Mucosa of descending colon (tissue), 3 donors: ENCODE measurements at regions not wholly inside any gene's neighbourhood (a gene's known extent, or its start where the extent isn't known, plus 50 kb on each side); places are given as distances from the start of the nearest gene placed in this dataset.
"Not testable (repeated sequence)": the region's sequence is repeated elsewhere in the genome, so short reads cannot be mapped to it uniquely, and the experiment has no call there.

Experiments used
- ATAC-seq: fragments of 200-7000 bp; cut with Tn5 transposase; one replicate; pipeline ENCODE4 v1.9.1; 2020; ENCODE audit warnings: mild to moderate bottlenecking, moderate library complexity
- DNase-seq, 3 donors: peaks; one replicate each; pipeline ENCODE4 v3.0.0-alpha.2; 2020
- H3K36me3 ChIP-seq: fragments of 200-600 bp; one replicate; pipeline ENCODE4 v1.8.0; 2021; ENCODE audit warnings: low read depth, mild to moderate bottlenecking
- H3K4me1 ChIP-seq: fragments of 200-600 bp; one replicate; pipeline ENCODE4 v1.8.0; 2021; ENCODE audit warnings: low read depth, mild to moderate bottlenecking
- H3K4me3 ChIP-seq: fragments of 200-600 bp; one replicate; pipeline ENCODE4 v1.8.0; 2021; ENCODE audit warnings: mild to moderate bottlenecking
- H3K9me3 ChIP-seq: fragments of 200-600 bp; one replicate; pipeline ENCODE4 v1.8.0; 2021; ENCODE audit warnings: mild to moderate bottlenecking
- CTCF ChIP-seq: fragments of 200-600 bp; IDR thresholded peaks from one replicate; pipeline ENCODE4 v1.8.0; 2022; ENCODE audit warnings: antibody characterized with exemption, mild to moderate bottlenecking
- intact Hi-C, 2 donors: fragments of 100-400 bp; cut with DNase I in 1 of 2; cut with micrococcal nuclease in 1 of 2; formaldehyde crosslinking; loops; one replicate each; pipeline versions ENCODE4 v1.11.0 to v1.11.1; 2022; cut with DNase I, micrococcal nuclease
- donor health status: DM: no; HTN: no; CAD: no; lungs with moderate emphysema.
- donor health status: DM: no; HTN: no; CAD: no.
- donor health status: DM: no; HTN: yes; CAD: no.

- Histone ChIP-seq H3K4me1 (no peaks in the 10 kb centered on the region), H3K9me3 (no peaks in the 10 kb centered on the region), H3K4me3 (no peak overlapping the region), H3K36me3 (no peaks in the 10 kb centered on the region)
- TF ChIP-seq CTCF, result no peak
- intact Hi-C loops, result no loop called here
- ATAC-seq, result no peak
- no peak for DNase-seq
These were observed 719.0 kb upstream of the FRG1 start for GRCh38 chr4:189221691-189222090.

GRCh38 chr4:189228726-189229125 lies 711.9 kb upstream of the FRG1 start:
- Histone ChIP-seq H3K4me1 (no peaks in the 10 kb centered on the region), H3K4me3 (no peak overlapping the region), H3K9me3 (no peaks in the 10 kb centered on the region), H3K36me3 (no peaks in the 10 kb centered on the region)
- TF ChIP-seq CTCF, result no peak
- intact Hi-C loops, result no loop called here
- DNase-seq, result no peak
- no peak for ATAC-seq

- intact Hi-C loops, result no loop called here
- Histone ChIP-seq H3K4me1 (no peaks in the 10 kb centered on the region), H3K4me3 (no peak overlapping the region), H3K9me3 (peaks cover 15% of the 10 kb centered on the region), H3K36me3 (no peaks in the 10 kb centered on the region)
- TF ChIP-seq CTCF, result no peak
- DNase-seq, result no peak
- ATAC-seq, result no peak
These were observed 708.4 kb upstream of the FRG1 start for GRCh38 chr4:189232274-189232673.

GRCh38 chr4:189233754-189234153 lies 706.9 kb upstream of the FRG1 start:
- H3K4me3 ChIP-seq, H3K4me1 ChIP-seq, H3K36me3 ChIP-seq, intact Hi-C loops, ATAC-seq: not testable (repeated sequence)
- DNase-seq, result peak in 1 of 3 donors; percentile 45
- H3K9me3 ChIP-seq, result peaks cover 19% of the 10 kb centered on the region

GRCh38 chr4:189234948-189235347 lies 705.7 kb upstream of the FRG1 start:
- ATAC-seq, H3K36me3 ChIP-seq, intact Hi-C loops, H3K4me3 ChIP-seq, H3K4me1 ChIP-seq: not testable (repeated sequence)
- DNase-seq, result peak in 1 of 3 donors; percentile 17
- H3K9me3 ChIP-seq, result peaks cover 19% of the 10 kb centered on the region

- no peak for TF ChIP-seq CTCF
- no peaks in the 10 kb centered on the region for H3K4me1 ChIP-seq
- intact Hi-C loops, result no loop called here
- no peak for DNase-seq
- no peak overlapping the region for H3K4me3 ChIP-seq
- no peak for ATAC-seq
- peaks cover 19% of the 10 kb centered on the region for H3K9me3 ChIP-seq
- no peaks in the 10 kb centered on the region for H3K36me3 ChIP-seq
These were observed 705.1 kb upstream of the FRG1 start for GRCh38 chr4:189235599-189235998.

- H3K4me3 ChIP-seq, intact Hi-C loops, H3K36me3 ChIP-seq, H3K4me1 ChIP-seq, DNase-seq, ATAC-seq: not testable (repeated sequence)
- H3K9me3 ChIP-seq, result peaks cover 19% of the 10 kb centered on the region
These were observed 704.4 kb upstream of the FRG1 start for GRCh38 chr4:189236321-189236720.
